Loucy (cell line): ENCODE measurements at regions not wholly inside any gene's neighbourhood (a gene's known extent, or its start where the extent isn't known, plus 50 kb on each side); places are given as distances from the start of the nearest gene placed in this dataset.

ENCODE experiments used
- EZH2phosphoT487 ChIP-seq: fragments of 200-600 bp; IDR thresholded peaks from 2 replicates; pipeline ENCODE4 v1.6.1; 2018; ENCODE audit warnings: antibody characterized with exemption, mild to moderate bottlenecking, moderate library complexity, borderline replicate concordance
- TF ChIP-seq, protein P1 (sequence below): fragments of 200-600 bp; sonication (generic); conservative IDR thresholded peaks from 2 replicates; pipeline ENCODE4 v1.5.1; 2014; ENCODE audit warnings: mild to moderate bottlenecking, antibody characterized with exemption, low read length

DNA sequence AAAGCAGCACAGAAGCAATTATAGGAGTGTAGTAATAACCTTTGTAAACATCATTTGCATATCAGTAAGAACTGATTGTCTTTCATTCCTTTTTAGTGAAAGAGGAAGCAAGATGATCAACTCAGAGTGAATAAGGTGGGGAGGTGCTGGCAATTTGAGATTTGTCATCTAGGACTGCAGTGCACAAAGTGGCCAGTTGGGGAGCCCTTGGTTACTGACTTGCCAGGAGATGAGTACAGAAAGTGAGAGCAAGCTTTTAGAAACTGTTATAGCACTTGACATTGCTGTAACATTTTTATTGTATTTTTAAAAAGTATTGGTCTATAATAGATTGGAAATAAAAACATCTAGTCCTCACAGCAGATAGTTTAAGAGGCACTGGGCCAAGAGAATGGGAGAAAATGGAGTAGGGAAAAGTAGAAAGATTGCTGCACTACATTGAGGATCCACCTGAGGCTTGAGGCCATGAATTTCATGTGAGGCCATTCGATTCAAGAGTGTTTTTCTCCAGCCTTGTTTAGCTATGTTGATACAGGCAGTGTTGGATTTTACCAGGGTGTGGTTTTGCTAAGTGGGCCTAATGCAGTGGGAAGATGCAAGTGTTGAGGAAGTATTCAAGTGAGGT lies 98.2 kb downstream of the SNAPC1 start:
- TF ChIP-seq, protein P1, sequence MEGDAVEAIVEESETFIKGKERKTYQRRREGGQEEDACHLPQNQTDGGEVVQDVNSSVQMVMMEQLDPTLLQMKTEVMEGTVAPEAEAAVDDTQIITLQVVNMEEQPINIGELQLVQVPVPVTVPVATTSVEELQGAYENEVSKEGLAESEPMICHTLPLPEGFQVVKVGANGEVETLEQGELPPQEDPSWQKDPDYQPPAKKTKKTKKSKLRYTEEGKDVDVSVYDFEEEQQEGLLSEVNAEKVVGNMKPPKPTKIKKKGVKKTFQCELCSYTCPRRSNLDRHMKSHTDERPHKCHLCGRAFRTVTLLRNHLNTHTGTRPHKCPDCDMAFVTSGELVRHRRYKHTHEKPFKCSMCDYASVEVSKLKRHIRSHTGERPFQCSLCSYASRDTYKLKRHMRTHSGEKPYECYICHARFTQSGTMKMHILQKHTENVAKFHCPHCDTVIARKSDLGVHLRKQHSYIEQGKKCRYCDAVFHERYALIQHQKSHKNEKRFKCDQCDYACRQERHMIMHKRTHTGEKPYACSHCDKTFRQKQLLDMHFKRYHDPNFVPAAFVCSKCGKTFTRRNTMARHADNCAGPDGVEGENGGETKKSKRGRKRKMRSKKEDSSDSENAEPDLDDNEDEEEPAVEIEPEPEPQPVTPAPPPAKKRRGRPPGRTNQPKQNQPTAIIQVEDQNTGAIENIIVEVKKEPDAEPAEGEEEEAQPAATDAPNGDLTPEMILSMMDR, result peak; percentile 89
- TF ChIP-seq EZH2phosphoT487, result no peak
